ENCODE measurements at regions not wholly inside any gene's neighbourhood (a gene's known extent, or its start where the extent isn't known, plus 50 kb on each side); places are given as distances from the start of the nearest gene placed in this dataset.

DNA sequence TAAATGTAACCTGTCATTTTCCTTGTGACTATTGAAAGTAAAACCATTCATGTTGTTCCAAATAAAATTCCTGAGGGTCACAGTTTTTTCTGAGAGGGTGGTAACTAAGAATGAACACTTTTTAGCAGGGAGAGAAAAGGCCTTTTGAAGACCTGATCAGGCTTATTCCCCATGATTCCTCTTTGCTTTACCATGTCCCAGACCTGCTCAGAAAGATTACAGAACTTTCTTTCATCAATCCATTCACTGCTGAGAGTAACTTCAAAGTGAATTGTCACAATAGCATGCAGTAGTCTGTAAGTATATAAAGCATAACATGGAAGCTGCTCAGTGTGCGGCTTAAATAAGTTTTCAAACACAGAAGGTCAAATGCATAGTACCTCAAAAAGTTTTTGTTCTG lies 201.5 kb upstream of the COL11A1 start:
- TF ChIP-seq, protein P1, sequence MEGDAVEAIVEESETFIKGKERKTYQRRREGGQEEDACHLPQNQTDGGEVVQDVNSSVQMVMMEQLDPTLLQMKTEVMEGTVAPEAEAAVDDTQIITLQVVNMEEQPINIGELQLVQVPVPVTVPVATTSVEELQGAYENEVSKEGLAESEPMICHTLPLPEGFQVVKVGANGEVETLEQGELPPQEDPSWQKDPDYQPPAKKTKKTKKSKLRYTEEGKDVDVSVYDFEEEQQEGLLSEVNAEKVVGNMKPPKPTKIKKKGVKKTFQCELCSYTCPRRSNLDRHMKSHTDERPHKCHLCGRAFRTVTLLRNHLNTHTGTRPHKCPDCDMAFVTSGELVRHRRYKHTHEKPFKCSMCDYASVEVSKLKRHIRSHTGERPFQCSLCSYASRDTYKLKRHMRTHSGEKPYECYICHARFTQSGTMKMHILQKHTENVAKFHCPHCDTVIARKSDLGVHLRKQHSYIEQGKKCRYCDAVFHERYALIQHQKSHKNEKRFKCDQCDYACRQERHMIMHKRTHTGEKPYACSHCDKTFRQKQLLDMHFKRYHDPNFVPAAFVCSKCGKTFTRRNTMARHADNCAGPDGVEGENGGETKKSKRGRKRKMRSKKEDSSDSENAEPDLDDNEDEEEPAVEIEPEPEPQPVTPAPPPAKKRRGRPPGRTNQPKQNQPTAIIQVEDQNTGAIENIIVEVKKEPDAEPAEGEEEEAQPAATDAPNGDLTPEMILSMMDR (conservative IDR thresholded peaks at IDR 0.05): no peak
- no peak for TF ChIP-seq ZFX (IDR thresholded peaks at IDR 0.05)

All from C4-2B (cell line).